GM19395 (cell line): ENCODE measurements at regions not wholly inside any gene's neighbourhood (a gene's known extent, or its start where the extent isn't known, plus 50 kb on each side); places are given as distances from the start of the nearest gene placed in this dataset.

Source experiments
- ATAC-seq: cut with Tn5 transposase; IDR thresholded peaks from one replicate; pipeline ENCODE4 v1.9.1; 2021; ENCODE audit warnings: mild to moderate bottlenecking, moderate library complexity; ENCODE audit not compliant: unreplicated experiment

DNA sequence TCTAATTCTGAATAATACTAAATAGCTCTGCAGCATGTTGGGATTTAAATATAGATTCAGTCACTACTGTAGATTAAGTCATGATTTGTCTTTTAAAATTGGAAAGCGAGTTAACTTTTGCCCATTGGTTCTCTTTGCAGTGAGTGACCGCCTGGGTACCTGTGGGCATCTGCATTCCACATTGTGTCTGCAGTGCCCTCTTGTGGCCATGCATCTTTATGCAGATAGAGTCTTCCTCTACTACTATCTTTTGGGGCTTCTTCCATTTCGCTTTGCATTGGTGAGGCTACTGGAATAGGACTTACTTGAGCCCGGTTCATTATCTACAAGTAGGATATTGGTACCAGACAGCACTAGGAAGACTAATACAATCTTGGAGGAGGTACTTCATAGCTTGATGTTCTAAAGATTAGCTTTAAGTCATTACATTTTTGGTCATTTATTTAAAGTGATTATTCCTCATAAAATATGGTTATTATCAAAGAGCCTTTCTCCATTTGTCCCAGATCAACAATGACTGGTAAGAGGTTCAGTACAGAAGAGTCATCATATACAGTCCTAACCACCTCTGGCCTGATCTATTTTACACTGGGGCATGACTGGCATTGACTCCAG lies 203.0 kb downstream of the SOCS6 start:
- ATAC-seq: peak; percentile 88

DNA sequence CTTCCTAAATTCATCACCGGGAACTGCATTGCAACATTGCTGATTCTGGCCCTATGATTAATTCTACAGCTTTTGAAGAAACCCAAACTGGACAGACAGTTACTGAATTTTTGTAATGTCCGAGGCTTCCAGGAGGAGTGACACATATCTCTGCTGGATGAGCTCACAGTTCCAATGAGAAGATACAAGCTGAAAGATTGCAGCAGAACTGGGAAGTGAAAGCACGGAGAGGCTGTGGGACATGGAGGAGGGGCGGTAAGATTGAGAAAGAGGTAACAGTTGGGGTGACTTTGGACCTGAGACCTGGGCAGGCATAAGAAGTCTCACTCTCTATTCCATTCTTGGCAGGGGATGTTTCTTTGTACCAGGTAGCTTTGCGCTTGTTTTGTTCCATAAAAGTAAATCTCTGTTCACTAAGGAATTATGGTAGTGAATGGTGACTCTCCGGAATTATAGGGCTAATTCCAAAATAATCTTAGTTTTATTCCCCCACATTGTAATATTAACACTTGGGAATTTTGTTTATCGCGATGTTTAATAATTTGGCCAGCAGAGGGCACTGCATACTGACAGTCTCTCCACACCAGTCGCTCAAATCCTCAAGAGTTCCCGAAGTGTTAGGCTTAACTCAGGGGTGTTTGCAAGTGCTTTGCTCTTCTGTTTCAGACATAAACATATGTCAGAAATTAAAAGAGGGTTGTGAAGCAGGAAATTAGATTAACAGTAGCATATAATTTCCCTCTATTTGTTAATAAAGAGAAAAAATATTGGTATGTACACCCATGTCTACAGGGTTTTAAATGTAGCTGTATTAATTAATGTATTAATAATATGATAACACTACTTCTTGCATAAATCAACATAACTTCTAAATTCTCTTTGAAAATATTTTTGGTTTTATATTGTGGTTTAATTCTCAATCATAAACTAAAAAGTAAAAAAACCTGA lies 201.4 kb downstream of the SOCS6 start:
- ATAC-seq: peak; percentile 66

DNA sequence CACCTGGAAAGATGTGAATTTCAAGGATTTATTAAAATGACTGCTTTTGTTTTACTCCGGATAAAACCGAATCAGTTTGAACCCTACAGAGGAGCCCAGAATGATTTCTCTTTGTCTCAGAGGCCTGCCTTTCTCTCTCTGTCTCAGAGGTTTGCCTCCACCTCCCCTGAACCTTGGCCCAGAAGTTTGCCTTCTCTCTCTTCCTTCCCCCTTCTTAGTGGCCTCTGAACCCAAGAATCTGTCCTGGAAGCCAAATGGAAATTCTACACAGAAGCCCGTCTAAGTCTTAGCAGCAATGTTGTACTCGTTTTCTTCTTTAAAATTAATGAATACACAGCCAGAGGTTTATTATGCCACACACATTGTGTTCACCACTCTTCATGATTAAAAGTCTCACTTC lies 200.7 kb downstream of the SOCS6 start:
- no peak for ATAC-seq

DNA sequence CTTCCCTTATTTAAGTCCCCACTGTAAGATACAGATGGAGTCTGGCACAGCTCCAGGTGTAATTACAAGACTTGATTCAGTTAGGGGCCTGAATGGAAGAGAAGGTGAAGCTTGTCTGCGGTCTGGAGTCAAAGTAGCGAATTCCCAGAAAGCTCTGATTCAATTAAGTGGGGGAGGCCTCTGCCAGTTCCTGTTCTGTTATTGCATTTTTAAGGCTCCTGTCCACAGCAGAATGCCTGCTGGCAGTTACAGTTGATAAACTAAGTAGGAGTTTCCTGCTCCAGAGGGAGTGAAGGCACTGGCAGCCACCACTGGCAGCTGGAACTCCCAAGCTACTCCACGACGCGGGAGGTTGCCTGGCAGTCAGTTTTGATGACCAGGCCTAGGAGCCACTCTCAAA lies 181.1 kb downstream of the SOCS6 start:
- no peak for ATAC-seq

DNA sequence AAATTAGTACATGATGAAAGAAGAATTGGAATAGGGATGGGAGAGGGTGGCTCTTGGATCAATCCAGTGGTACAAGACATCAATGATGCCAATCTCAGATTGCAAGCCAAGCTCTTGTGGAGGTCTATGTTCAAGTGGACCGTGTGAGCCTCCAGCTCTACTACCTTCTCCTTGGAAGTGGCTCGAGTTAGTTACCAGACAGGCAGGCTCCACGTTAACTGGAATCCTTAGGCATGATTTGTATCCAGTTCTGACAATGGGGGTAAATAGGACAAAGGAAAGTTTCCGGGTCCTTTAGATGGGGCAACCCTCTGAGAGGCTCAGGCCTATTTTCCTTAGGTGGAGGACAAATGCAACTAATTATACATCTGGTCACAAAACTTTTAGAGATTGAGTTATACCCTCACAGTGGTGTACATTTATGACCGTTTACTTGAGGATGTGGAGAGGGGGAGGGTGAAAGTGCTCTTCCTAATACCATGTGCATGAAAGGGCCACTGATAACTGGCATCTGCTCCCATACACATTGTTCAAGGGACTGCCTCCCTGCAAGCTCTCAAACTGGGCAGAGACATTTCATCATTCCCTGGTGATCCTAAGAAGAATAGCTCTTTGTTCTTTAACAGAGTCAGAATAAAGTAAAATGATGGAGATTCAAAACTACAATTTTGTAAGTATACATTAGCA lies 180.2 kb downstream of the SOCS6 start:
- no peak for ATAC-seq

DNA sequence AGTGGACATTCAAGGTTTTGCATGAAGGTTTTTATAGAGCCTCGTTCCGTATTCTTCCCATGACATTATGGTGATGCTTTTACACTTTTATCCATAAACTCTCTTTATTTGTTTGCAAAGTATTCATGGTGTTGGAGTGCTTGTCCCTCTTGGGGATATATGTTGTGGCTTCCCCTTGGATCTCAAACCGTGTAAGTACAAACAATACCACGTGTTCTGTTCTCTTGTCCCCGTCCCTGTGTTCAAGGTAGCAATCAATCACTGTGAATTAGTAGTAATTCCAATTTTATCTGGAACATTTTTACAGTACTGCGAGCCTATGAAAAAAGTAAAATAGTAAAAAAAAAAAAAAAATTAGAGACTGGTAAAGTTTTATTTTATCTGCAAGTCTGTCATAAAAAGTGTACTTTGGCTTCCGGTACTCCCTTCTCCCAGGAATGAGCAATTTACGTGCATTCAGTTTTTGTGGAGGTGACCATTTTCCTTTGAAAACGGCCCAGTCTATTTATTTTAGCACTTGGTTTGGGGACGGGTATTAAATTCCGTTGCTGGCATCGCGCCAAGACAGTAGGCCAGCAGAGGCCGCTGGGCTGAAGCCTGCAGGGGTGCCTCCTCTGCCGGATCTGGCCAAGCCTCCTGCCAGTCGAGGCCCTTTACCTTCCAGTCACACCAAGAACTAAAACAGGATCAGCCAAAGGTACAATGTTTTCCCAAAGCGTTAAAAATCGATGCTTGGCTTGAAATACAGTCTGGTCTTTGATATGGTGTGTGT lies 175.7 kb downstream of the SOCS6 start:
- peak; percentile 59 for ATAC-seq

DNA sequence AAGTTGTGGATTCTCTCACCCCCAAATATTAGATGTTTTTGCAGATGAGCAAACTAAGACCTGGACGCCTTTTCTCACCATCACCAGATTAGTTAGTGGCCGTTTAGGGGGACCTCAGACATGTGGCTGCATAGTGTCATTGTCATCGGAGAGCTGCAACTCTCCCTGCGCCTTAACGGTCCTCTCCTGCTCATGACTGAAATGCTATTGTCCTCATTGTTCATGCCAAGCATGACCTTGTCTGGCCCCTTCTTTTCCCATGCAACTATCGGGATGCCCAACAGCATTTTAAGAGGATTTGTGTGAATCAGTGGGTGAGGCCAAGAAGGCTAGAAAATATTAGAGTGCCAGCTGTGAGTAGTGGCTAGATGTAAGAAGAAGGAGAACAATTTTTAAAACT lies 174.2 kb downstream of the SOCS6 start:
- ATAC-seq: no peak

DNA sequence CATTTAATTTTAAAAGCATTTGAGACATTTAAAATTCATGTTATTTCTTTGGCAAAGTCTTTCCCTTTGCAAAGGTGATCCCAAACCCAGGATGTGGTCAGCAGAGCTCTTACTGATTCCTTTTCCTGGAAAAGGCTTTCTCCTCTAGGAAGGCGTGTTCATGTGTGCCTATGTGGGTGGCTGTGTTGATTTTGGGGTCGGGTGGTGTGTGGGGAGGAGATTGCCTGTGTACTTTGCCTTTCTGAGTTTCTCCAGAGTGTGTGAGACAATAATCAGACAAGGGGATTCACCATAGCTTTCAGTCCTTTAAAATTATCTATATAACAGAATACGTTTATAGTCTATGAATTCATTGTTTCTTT lies 173.2 kb downstream of the SOCS6 start:
- no peak for ATAC-seq

DNA sequence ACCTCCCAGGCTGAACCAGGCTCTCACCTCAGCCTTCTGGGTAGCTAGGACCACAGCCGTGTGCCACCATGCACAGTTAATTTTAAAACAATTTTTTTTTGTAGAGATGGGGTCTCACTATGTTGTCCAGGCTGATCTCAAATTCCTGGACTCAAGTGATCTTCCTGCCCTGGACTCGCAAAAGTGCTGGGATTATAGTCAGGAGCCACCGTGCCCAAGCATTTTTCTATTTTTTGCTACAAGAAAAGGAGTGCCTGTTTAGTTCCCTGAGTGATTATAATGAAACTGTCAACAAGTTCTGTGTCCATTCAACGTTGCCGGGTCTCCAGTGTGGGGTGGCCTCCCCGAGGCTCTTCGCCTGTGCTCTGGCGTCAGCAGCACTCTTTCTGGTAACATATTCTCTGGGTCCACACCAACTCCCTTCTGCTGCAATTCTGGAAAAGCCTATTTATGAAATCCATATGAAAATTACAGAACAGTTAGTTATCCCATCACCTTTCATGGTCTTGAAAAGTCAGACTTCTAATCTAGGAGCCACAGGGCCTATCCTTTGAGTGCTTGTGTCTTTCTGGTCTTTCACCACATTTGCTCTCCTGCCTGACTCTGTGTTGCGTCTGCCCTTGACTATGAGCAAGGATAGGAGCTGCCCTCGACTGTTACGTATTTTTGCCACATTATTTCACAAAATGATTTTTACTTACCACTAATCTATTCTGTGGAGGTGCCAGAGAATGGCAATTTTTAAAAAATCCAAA lies 172.7 kb downstream of the SOCS6 start:
- no peak for ATAC-seq

DNA sequence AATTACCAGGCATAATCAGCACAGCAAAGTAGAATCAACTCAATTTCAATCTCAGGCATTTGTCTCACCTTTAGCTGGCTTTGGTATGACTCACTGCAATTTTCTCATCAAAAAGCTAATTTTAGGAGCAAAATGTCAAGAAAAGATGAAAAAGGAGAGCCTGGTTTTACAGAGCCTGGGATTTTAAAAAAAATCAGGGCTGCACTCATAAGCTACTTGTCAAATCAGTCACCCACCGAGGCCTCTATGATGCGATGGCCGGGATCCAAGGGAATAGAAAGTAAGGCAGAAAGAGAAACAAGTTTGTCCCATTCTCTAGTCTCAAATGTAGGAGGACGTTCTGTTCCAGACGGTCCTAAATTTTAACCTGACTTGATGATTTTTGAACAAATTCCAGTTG lies 170.9 kb downstream of the SOCS6 start:
- ATAC-seq: no peak

DNA sequence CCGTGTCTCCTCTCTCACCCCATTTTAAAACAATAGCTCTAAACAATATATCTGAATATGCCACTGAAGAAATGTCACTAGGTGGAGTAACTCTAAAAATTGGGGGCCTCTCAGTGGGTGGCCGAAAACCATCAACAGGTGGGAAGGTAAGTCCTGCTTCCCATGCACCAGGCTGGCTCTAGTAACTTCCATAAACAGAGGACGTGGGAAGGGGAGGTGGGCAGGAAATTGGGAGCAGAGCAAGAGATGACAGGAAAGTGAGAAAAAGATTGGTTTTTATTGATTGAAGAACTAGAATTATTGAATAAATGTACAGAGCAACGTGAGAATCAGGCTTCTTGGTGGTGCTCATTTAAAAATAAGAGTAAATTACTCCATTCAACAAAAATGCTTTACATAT lies 170.4 kb downstream of the SOCS6 start:
- no peak for ATAC-seq

DNA sequence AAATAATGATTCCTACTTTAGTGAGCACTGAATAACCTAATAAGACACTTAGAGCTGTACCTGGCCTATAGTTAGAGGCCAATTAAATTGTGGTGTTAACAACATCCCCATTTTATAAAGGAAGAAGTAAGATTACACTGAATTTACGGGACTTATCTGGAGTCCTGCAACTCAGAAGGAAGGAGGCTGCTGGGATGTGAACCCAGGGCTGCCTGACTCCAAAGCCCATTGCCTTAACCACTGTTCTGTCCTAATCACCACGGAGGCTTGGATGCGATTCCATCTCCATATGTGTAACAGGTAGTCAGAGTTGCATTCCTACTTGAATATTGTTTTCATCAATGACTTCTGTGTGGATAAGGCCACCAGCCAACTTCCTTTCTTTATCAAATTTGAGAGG lies 168.9 kb downstream of the SOCS6 start:
- ATAC-seq: no peak

DNA sequence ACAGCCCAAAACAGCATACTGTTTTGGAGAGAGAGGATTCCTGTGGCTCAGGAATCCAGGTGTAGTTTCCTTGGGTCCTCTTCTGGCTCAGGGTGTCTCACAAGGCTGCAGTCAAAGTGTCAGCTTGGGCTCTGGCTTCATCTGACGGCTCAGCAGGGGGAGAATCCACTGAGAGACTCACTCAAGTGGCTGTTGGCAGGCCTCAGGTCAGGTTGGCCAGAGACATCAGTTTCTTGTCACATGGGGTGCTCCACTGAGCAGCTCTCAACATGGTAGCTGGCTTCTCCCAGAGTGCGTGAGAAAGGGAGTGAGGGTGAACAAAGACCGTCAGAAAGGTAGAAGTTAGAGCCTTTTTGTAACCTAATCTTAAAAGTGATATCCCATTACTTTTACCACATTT lies 168.4 kb downstream of the SOCS6 start:
- ATAC-seq: no peak

DNA sequence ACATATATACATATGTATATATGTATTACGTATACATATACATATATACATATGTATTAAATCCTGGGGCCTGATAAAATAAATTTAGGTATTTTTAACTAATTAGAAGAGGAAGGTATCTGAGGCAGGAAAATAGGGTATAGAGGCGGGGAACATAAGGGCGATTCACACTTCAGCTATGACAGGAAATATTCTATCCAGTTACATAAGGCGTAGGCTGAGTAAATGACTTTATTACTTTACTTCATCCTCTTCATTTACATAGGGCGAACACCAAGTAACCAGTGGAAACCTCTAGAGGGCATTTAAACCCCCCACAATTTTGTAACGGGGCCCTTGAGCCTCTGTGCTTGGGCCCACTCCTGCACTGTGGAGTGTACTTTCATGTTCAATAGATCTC lies 167.5 kb downstream of the SOCS6 start:
- ATAC-seq: no peak

DNA sequence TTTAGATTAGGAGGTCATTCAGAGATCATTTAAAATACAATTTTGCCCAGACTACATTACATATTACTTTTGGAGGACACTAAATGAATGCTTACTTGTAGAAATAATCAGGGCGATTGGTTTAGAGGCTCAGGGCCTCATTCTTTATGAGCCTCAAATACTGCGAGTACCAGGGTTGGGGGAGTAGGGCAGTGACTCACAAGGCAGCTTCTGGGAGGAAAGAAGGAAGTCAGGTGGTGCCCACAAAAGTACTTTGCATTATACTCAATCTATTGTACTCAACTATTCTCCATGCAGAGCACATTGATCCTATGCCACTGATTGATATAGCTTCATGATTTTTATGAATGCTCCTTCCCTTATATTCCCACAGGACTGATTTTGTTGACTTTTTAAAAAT lies 166.9 kb downstream of the SOCS6 start:
- no peak for ATAC-seq

DNA sequence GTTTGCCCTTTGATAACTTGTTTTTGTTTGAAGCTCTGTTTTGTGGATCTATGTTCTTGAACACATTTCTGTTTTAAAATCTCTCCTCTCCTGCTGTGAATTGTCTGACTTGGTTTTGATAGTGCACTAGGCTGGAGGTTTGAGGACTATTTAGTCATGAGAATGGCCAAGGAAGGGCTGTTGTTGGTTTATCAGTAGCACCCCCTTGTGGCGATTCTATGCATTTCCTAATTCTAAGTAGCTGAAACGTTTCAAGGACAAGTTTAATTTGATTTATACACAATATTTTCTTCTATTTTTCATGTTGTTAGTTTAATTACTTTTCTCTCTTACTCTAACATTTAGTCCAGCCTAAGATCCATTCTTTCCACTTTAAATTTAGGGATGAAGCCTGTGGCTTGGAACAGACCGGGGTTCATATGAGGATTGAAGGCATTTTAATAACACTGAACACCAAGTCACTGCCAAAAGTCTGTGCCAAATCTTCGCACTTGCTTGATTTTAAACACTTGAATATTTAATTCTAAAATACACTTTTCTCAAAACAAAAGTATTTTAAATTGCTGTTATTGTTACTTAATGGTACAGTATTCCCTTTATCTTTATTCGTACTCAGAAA lies 166.0 kb downstream of the SOCS6 start:
- peak; percentile 91 for ATAC-seq

DNA sequence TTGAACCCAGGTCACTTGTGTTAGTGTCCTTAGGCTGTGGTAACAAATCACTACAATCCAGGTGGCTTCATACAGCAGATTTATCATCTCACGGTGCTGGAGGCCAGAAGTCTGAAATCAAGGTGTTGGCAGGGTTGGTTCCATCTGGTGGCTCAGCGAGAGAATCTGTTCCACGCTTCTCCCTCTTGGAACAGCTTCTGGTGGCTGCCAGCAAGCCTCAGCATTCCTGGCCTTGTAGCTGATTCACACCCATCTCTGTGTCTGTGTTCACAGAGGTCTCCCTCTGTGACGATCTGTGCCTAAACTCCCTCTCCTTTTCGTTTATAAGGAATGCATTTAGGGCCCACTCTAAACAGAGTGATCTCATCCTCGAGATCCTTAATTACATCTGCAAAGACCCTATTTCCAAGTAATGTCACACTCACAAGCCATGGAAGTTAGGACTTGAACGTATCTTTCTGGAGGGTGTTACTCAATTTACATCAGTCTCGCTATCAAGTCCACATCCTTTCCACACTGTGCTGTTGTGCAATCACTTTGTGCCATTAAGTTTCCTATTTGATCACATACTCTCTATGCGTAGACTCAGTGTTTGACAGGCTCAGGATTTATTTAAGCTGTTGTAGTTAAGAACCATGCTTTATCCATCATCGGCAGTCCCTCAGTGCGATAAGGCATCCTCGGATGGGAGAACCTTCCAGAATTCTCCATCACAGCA lies 164.4 kb downstream of the SOCS6 start:
- no peak for ATAC-seq

DNA sequence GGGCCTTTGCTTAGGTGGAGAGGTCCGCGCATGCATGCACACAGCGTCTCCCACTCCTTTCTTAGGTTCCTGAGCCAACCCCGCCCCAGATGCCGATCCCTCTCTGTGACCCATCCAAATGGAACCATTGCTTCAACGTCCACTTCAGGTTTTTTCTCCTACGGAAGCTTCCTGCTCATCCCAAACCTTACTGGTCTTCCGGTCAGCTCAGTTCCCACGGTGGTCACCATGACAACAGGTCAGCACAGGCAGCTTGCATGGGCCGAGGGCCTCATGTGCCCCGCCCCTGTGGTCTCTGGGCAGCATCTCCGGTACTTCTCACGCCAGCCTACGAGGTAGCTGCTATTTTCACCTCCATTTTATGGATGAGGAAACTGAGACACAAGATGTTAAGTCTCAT lies 163.7 kb downstream of the SOCS6 start:
- ATAC-seq: no peak
